Neural cell (in vitro differentiated cells): ENCODE measurements at regions not wholly inside any gene's neighbourhood (a gene's known extent, or its start where the extent isn't known, plus 50 kb on each side); places are given as distances from the start of the nearest gene placed in this dataset.

Experiments used
- H2AFZ ChIP-seq: fragments of 200-600, 300-800 bp; sonication (generic), shearing (Covaris generic); 2 replicates; pipeline ENCODE4 v1.6.0; 2014; ENCODE audit warnings: low read depth, mild to moderate bottlenecking, antibody characterized with exemption, low read length, moderate library complexity
- H3F3A ChIP-seq: fragments of 200-600 bp; shearing (Covaris generic); 2 replicates; pipeline ENCODE4 v1.6.1; 2016; ENCODE audit warnings: mild to moderate bottlenecking, moderate library complexity, mixed read lengths, antibody characterized with exemption, low read length; ENCODE audit not compliant: insufficient read depth, poor library complexity, severe bottlenecking
- H3K27ac ChIP-seq: fragments of 200-600, 300-800 bp; sonication (generic), shearing (Covaris generic); 2 replicates; pipeline ENCODE4 v1.5.1; 2014; ENCODE audit warnings: mild to moderate bottlenecking, low read length, moderate library complexity
- H3K27me3 ChIP-seq: fragments of 300-800, 200-600 bp; sonication (generic), shearing (Covaris generic); 2 replicates; pipeline ENCODE4 v1.6.0; 2014; ENCODE audit warnings: mild to moderate bottlenecking, low read depth, low read length, moderate library complexity; ENCODE audit not compliant: insufficient read depth
- H3K36me3 ChIP-seq: fragments of 300-800, 200-600 bp; sonication (generic), shearing (Covaris generic); 2 replicates; pipeline ENCODE4 v1.5.1; 2014; ENCODE audit warnings: mild to moderate bottlenecking, antibody characterized with exemption, low read length, moderate library complexity; ENCODE audit not compliant: insufficient read depth
- H3K4me2 ChIP-seq: fragments of 300-800, 200-600 bp; sonication (generic), shearing (Covaris generic); 2 replicates; pipeline ENCODE4 v1.6.0; 2014; ENCODE audit warnings: mild to moderate bottlenecking, low read length
- H3K4me3 ChIP-seq: fragments of 300-800, 200-600 bp; sonication (generic), shearing (Covaris generic); 2 replicates; pipeline ENCODE4 v1.5.1; 2014; ENCODE audit warnings: mild to moderate bottlenecking, low read length, moderate library complexity
- H3K79me2 ChIP-seq: fragments of 200-600 bp; shearing (Covaris generic); replicated peaks from 2 replicates; pipeline ENCODE4 v1.6.0; 2014; ENCODE audit warnings: mild to moderate bottlenecking, low read length, moderate library complexity; ENCODE audit not compliant: insufficient read depth
- H3K9ac ChIP-seq: fragments of 300-800, 200-600 bp; sonication (generic), shearing (Covaris generic); 2 replicates; pipeline ENCODE4 v1.6.1; 2016; ENCODE audit warnings: mild to moderate bottlenecking, low read length, mixed read lengths
- H3K9me2 ChIP-seq: fragments of 200-600 bp; shearing (Covaris generic); 2 replicates; pipeline ENCODE4 v1.6.1; 2016; ENCODE audit warnings: mild to moderate bottlenecking, low read length, mixed read lengths; ENCODE audit not compliant: insufficient read depth
- H3K9me3 ChIP-seq: fragments of 200-600, 300-800 bp; sonication (generic), shearing (Covaris generic); 2 replicates; pipeline ENCODE4 v1.6.1; 2016; ENCODE audit warnings: mild to moderate bottlenecking, mixed run types, low read length, moderate library complexity, mixed read lengths
- H4K20me1 ChIP-seq: fragments of 200-600 bp; shearing (Covaris generic); 2 replicates; pipeline ENCODE4 v1.6.1; 2016; ENCODE audit warnings: mild to moderate bottlenecking, mixed run types; ENCODE audit not compliant: insufficient read depth
- CTCF ChIP-seq: fragments of 450-650 bp; IDR thresholded peaks from 2 replicates; pipeline ENCODE4 v1.5.1; 2014; ENCODE audit warnings: antibody characterized with exemption, mild to moderate bottlenecking, moderate library complexity; ENCODE audit not compliant: poor library complexity, severe bottlenecking
- EP300 ChIP-seq: fragments of 450-650 bp; conservative IDR thresholded peaks from 2 replicates; pipeline ENCODE4 v1.6.1; 2014; ENCODE audit warnings: antibody characterized with exemption, mild to moderate bottlenecking, moderate library complexity; ENCODE audit not compliant: poor library complexity, severe bottlenecking
- EZH2 ChIP-seq: fragments of 200-600, 300-800 bp; shearing (Covaris generic), sonication (generic); IDR thresholded peaks from 2 replicates; pipeline ENCODE4 v1.6.1; 2014; ENCODE audit warnings: antibody characterized with exemption, low read length, borderline replicate concordance, mild to moderate bottlenecking; ENCODE audit not compliant: insufficient read depth, poor library complexity, severe bottlenecking
- MXI1 ChIP-seq: fragments of 450-650 bp; conservative IDR thresholded peaks from 2 replicates; pipeline ENCODE4 v1.6.1; 2014; ENCODE audit warnings: antibody characterized with exemption, mild to moderate bottlenecking; ENCODE audit not compliant: poor library complexity, severe bottlenecking
- POLR2AphosphoS5 ChIP-seq: IDR thresholded peaks from 2 replicates; pipeline ENCODE4 v1.6.1; 2012
- RAD21 ChIP-seq: fragments of 450-650 bp; conservative IDR thresholded peaks from 2 replicates; pipeline ENCODE4 v1.6.1; 2014; ENCODE audit warnings: antibody characterized with exemption, mild to moderate bottlenecking, moderate library complexity
- SMC3 ChIP-seq: fragments of 450-650 bp; conservative IDR thresholded peaks from 2 replicates; pipeline ENCODE4 v1.6.1; 2014; ENCODE audit warnings: antibody characterized with exemption, mild to moderate bottlenecking, moderate library complexity; ENCODE audit not compliant: poor library complexity
- TAF1 ChIP-seq: IDR thresholded peaks from 2 replicates; pipeline ENCODE4 v1.6.1; 2012; ENCODE audit warnings: low read depth
- TF ChIP-seq, protein P1 (sequence below): IDR thresholded peaks from 2 replicates; pipeline ENCODE4 v1.6.1; 2012; ENCODE audit warnings: borderline replicate concordance

GRCh38 chr17:72561680-72562079 is 440.9 kb downstream of the SOX9 start:
- no peak for TF ChIP-seq TAF1
- no peak for TF ChIP-seq CTCF
- TF ChIP-seq RAD21, result no peak
- TF ChIP-seq POLR2AphosphoS5, result no peak
- Histone ChIP-seq H4K20me1 (no peaks in the 10 kb centered on the region), H3K9me2 (no peaks in the 10 kb centered on the region), H3K36me3 (no peaks in the 10 kb centered on the region), H3K4me3 (no peak overlapping the region), H3K27me3 (no peaks in the 10 kb centered on the region), H3K27ac (no peak overlapping the region), H3K79me2 (no peaks in the 10 kb centered on the region), H3K9me3 (no peaks in the 10 kb centered on the region), H2AFZ (no peak overlapping the region), H3K4me2 (no peak overlapping the region), H3F3A (no peaks in the 10 kb centered on the region), H3K9ac (no peak overlapping the region)

DNA sequence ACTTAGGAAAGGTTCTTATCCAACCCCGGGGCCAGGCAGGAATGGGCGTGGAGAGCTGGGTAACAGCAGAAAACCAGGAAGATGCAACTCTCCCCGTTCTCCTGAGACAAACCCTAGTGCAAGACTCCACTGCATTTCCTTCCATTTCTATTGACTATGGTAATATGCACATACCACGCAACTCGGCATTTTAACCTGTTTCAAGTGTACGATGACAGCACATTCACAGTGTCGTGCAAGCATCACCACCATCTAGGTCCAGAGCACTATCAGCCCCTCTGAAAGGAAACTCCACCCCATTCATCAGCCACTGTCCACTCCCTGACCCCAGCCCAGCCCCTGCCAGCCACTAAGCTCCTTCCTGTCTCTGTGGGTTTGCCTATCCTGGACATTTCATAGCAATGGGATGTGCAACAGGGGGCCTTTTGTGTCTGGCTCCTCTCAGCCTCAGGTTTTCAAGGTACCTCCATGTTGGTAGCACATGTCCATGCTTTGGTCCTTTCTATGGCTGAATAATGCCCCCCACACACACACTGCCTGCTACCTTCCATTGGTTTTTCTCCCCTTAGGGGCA is 441.9 kb downstream of the SOX9 start:
- Histone ChIP-seq H3K36me3 (no peaks in the 10 kb centered on the region), H3F3A (no peaks in the 10 kb centered on the region), H3K4me3 (no peak overlapping the region), H3K4me2 (no peak overlapping the region), H4K20me1 (no peaks in the 10 kb centered on the region), H3K27ac (no peak overlapping the region), H3K9ac (no peak overlapping the region), H3K27me3 (no peaks in the 10 kb centered on the region), H3K9me3 (no peaks in the 10 kb centered on the region), H3K79me2 (no peaks in the 10 kb centered on the region), H2AFZ (no peak overlapping the region), H3K9me2 (no peaks in the 10 kb centered on the region)
- TF ChIP-seq, protein P1, sequence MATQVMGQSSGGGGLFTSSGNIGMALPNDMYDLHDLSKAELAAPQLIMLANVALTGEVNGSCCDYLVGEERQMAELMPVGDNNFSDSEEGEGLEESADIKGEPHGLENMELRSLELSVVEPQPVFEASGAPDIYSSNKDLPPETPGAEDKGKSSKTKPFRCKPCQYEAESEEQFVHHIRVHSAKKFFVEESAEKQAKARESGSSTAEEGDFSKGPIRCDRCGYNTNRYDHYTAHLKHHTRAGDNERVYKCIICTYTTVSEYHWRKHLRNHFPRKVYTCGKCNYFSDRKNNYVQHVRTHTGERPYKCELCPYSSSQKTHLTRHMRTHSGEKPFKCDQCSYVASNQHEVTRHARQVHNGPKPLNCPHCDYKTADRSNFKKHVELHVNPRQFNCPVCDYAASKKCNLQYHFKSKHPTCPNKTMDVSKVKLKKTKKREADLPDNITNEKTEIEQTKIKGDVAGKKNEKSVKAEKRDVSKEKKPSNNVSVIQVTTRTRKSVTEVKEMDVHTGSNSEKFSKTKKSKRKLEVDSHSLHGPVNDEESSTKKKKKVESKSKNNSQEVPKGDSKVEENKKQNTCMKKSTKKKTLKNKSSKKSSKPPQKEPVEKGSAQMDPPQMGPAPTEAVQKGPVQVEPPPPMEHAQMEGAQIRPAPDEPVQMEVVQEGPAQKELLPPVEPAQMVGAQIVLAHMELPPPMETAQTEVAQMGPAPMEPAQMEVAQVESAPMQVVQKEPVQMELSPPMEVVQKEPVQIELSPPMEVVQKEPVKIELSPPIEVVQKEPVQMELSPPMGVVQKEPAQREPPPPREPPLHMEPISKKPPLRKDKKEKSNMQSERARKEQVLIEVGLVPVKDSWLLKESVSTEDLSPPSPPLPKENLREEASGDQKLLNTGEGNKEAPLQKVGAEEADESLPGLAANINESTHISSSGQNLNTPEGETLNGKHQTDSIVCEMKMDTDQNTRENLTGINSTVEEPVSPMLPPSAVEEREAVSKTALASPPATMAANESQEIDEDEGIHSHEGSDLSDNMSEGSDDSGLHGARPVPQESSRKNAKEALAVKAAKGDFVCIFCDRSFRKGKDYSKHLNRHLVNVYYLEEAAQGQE, result no peak
- TF ChIP-seq EP300 (no peak), POLR2AphosphoS5 (no peak)

DNA sequence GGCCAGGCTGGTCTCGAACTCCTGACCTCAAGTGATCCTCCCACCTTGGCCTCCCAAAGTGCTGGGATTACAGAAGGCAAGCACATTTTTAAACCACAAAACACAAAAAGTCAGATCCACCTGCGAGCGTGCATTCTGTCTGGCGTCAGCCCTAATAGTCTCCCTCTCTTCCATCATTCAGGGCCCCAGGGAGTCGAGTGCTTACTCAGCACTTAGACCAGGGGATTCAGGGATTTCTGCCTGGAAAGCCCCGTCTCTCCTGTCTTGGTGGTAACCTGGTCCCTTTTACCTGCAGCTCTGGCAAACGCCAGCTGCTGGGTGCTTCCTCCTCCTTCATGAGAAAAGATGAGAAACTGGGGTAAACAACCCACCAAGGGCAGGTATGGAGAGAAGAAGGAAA is 443.1 kb downstream of the SOX9 start:
- no peaks in the 10 kb centered on the region for H3K9me3 ChIP-seq
- TF ChIP-seq CTCF, result no peak
- no peak for TF ChIP-seq EP300
- TF ChIP-seq, protein P1, result no peak
- no peak for TF ChIP-seq MXI1
- TF ChIP-seq RAD21, result no peak
- TF ChIP-seq TAF1, result no peak
- TF ChIP-seq POLR2AphosphoS5, result no peak
- no peak for TF ChIP-seq EZH2
- TF ChIP-seq SMC3, result no peak
- H3K4me3 ChIP-seq, result no peak overlapping the region
- no peak overlapping the region for H3K27ac ChIP-seq
- no peaks in the 10 kb centered on the region for H4K20me1 ChIP-seq
- no peaks in the 10 kb centered on the region for H3K36me3 ChIP-seq
- no peaks in the 10 kb centered on the region for H3K79me2 ChIP-seq
- no peaks in the 10 kb centered on the region for H3F3A ChIP-seq
- H2AFZ ChIP-seq, result no peak overlapping the region
- no peaks in the 10 kb centered on the region for H3K9me2 ChIP-seq
- no peak overlapping the region for H3K4me2 ChIP-seq
- H3K27me3 ChIP-seq, result no peaks in the 10 kb centered on the region
- H3K9ac ChIP-seq, result no peak overlapping the region
